GM19099 (cell line): ENCODE measurements at regions not wholly inside any gene's neighbourhood (a gene's known extent, or its start where the extent isn't known, plus 50 kb on each side); places are given as distances from the start of the nearest gene placed in this dataset.

Experiments used
- POLR2A ChIP-seq: IDR thresholded peaks from 3 replicates; pipeline ENCODE4 v1.6.1; 2011; ENCODE audit warnings: low read depth; ENCODE audit not compliant: insufficient read length; ENCODE audit errors: extremely low read depth

GRCh38 chr22:47582067-47582466, 819.6 kb downstream of the TBC1D22A start:
- TF ChIP-seq POLR2A: no peak

GRCh38 chr22:47580121-47580520, 817.7 kb downstream of the TBC1D22A start:
- no peak for TF ChIP-seq POLR2A

GRCh38 chr22:47576908-47577307, 814.5 kb downstream of the TBC1D22A start:
- no peak for TF ChIP-seq POLR2A

- no peak for TF ChIP-seq POLR2A
These were observed 812.8 kb downstream of the TBC1D22A start for GRCh38 chr22:47575291-47575690.

- TF ChIP-seq POLR2A: no peak
These were observed 812.1 kb downstream of the TBC1D22A start for GRCh38 chr22:47574556-47574955.

GRCh38 chr22:47573141-47573540, 810.7 kb downstream of the TBC1D22A start:
- TF ChIP-seq POLR2A: no peak

- TF ChIP-seq POLR2A: no peak
These were observed 810.0 kb downstream of the TBC1D22A start for GRCh38 chr22:47572443-47572842.

- no peak for TF ChIP-seq POLR2A
These were observed 809.2 kb downstream of the TBC1D22A start for GRCh38 chr22:47571616-47572015.

- TF ChIP-seq POLR2A: no peak
These were observed 808.4 kb downstream of the TBC1D22A start for GRCh38 chr22:47570851-47571250.

GRCh38 chr22:47570300-47570685, 807.8 kb downstream of the TBC1D22A start:
- no peak for TF ChIP-seq POLR2A

GRCh38 chr22:47569389-47570299, 807.2 kb downstream of the TBC1D22A start:
- TF ChIP-seq POLR2A: no peak

GRCh38 chr22:47568700-47569099, 806.2 kb downstream of the TBC1D22A start:
- no peak for TF ChIP-seq POLR2A

- TF ChIP-seq POLR2A: no peak
These were observed 805.0 kb downstream of the TBC1D22A start for GRCh38 chr22:47567126-47568090.

GRCh38 chr22:47566491-47566890, 804.0 kb downstream of the TBC1D22A start:
- TF ChIP-seq POLR2A: no peak

GRCh38 chr22:47565607-47566006, 803.2 kb downstream of the TBC1D22A start:
- no peak for TF ChIP-seq POLR2A
